22Rv1 (cell line): ENCODE measurements at regions not wholly inside any gene's neighbourhood (a gene's known extent, or its start where the extent isn't known, plus 50 kb on each side); places are given as distances from the start of the nearest gene placed in this dataset.

Source experiments
- CTCF ChIP-seq: fragments of 450-650 bp; IDR thresholded peaks from 2 replicates; pipeline ENCODE4 v1.5.1; 2017; ENCODE audit warnings: mild to moderate bottlenecking
- ZFX ChIP-seq: fragments of 450-650 bp; IDR thresholded peaks from 2 replicates; pipeline ENCODE4 v1.6.1; 2017; ENCODE audit warnings: antibody characterized with exemption, borderline replicate concordance

DNA sequence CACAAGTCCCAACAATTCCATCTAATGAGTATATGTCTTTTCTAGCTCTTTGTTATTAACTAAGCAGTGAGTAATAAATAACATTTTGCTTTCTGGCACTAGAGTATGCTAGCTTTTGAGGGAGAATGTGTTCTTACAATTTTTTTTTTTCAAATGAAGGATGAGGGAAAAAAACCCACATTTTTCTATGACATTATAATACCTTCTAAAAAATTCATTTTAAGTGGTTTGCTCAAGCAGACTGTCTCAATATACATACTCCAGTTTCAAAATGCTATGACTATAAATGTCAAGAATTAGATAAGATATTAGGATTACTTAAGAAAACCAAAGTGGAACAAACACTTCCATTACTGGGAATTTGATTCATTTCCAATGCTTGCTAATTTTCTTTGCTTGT, 394.6 kb downstream of the C12orf75 start:
- TF ChIP-seq CTCF (no peak), ZFX (no peak)
